H9 (cell line): ENCODE measurements at regions not wholly inside any gene's neighbourhood (a gene's known extent, or its start where the extent isn't known, plus 50 kb on each side); places are given as distances from the start of the nearest gene placed in this dataset.

Experiments
- DNase-seq: peaks from one replicate; pipeline ENCODE4 v3.0.0-alpha.2; 2017
- H2AFZ ChIP-seq: one replicate; pipeline ENCODE4 v1.6.1; 2013; ENCODE audit warnings: mild to moderate bottlenecking, low read length, control low read depth, moderate library complexity
- H2AK5ac ChIP-seq: 2 replicates; pipeline ENCODE4 v1.6.1; 2013; ENCODE audit warnings: low read length, control low read depth, mixed read lengths; ENCODE audit not compliant: insufficient read length
- H2BK120ac ChIP-seq: one replicate; pipeline ENCODE4 v1.6.1; 2013; ENCODE audit warnings: low read depth, mild to moderate bottlenecking, low read length, control low read depth, inconsistent platforms; ENCODE audit not compliant: poor library complexity, severe bottlenecking
- H2BK12ac ChIP-seq: 2 replicates; pipeline ENCODE4 v1.6.1; 2013; ENCODE audit warnings: low read length, control low read depth, mixed read lengths, low read depth; ENCODE audit not compliant: insufficient read length
- H2BK15ac ChIP-seq: 2 replicates; pipeline ENCODE4 v1.6.1; 2013; ENCODE audit warnings: low read depth, low read length, control low read depth
- H2BK20ac ChIP-seq: one replicate; pipeline ENCODE4 v1.6.1; 2013; ENCODE audit warnings: low read depth, mild to moderate bottlenecking, low read length, control low read depth, inconsistent platforms; ENCODE audit not compliant: poor library complexity, severe bottlenecking
- H2BK5ac ChIP-seq: 2 replicates; pipeline ENCODE4 v1.6.1; 2013; ENCODE audit warnings: low read length, control low read depth, mixed read lengths; ENCODE audit not compliant: insufficient read length
- H3K14ac ChIP-seq: 2 replicates; pipeline ENCODE4 v1.6.1; 2013; ENCODE audit warnings: low read length, control low read depth; ENCODE audit not compliant: insufficient read depth
- H3K18ac ChIP-seq: 2 replicates; pipeline ENCODE4 v1.6.1; 2013; ENCODE audit warnings: low read depth, mild to moderate bottlenecking, mixed read lengths, low read length, control low read depth; ENCODE audit not compliant: insufficient read length
- H3K23ac ChIP-seq: 2 replicates; pipeline ENCODE4 v1.6.1; 2013; ENCODE audit warnings: low read length, control low read depth, mixed read lengths, low read depth; ENCODE audit not compliant: insufficient read length
- H3K23me2 ChIP-seq: 2 replicates; pipeline ENCODE4 v1.6.1; 2013; ENCODE audit warnings: low read depth, mild to moderate bottlenecking, mixed read lengths, low read length, control low read depth; ENCODE audit not compliant: insufficient read length, poor library complexity, severe bottlenecking
- H3K27ac ChIP-seq: 2 replicates; pipeline ENCODE4 v1.5.1; 2013; ENCODE audit warnings: low read length, control low read depth, mixed read lengths, low read depth; ENCODE audit not compliant: insufficient read length
- H3K27me3 ChIP-seq: 2 replicates; pipeline ENCODE4 v1.6.1; 2013; ENCODE audit warnings: low read length, control low read depth, inconsistent platforms; ENCODE audit not compliant: insufficient read depth
- H3K4ac ChIP-seq: 2 replicates; pipeline ENCODE4 v1.6.1; 2013; ENCODE audit warnings: low read depth, mild to moderate bottlenecking, control low read depth, inconsistent platforms, low read length, moderate library complexity
- H3K4me1 ChIP-seq: 2 replicates; pipeline ENCODE4 v1.6.1; 2013; ENCODE audit warnings: low read length, control low read depth, inconsistent platforms; ENCODE audit not compliant: insufficient read depth
- H3K4me2 ChIP-seq: 2 replicates; pipeline ENCODE4 v1.6.1; 2013; ENCODE audit warnings: low read length, control low read depth, mixed read lengths; ENCODE audit not compliant: insufficient read length, insufficient read depth
- H3K56ac ChIP-seq: 2 replicates; pipeline ENCODE4 v1.6.1; 2013; ENCODE audit warnings: low read depth, mild to moderate bottlenecking, mixed read lengths, low read length, control low read depth; ENCODE audit not compliant: insufficient read length
- H3K79me1 ChIP-seq: 2 replicates; pipeline ENCODE4 v1.6.1; 2013; ENCODE audit warnings: low read depth, mild to moderate bottlenecking, moderate library complexity, low read length, control low read depth, inconsistent platforms; ENCODE audit not compliant: insufficient read depth, poor library complexity, severe bottlenecking
- H3K79me2 ChIP-seq: 2 replicates; pipeline ENCODE4 v1.6.1; 2013; ENCODE audit warnings: low read length, control low read depth, inconsistent platforms; ENCODE audit not compliant: insufficient read depth
- H3K9ac ChIP-seq: 2 replicates; pipeline ENCODE4 v1.6.1; 2013; ENCODE audit warnings: low read length, control low read depth, mixed read lengths; ENCODE audit not compliant: insufficient read length; ENCODE audit errors: extremely low read depth
- H3K9me3 ChIP-seq: one replicate; pipeline ENCODE4 v1.6.1; 2013; ENCODE audit warnings: low read depth, low read length, inconsistent platforms; ENCODE audit not compliant: control insufficient read depth
- H3T11ph ChIP-seq: one replicate; pipeline ENCODE4 v1.6.1; 2013; ENCODE audit warnings: mild to moderate bottlenecking, low read length, control low read depth, inconsistent platforms
- H4K20me1 ChIP-seq: one replicate; pipeline ENCODE4 v1.6.1; 2013; ENCODE audit not compliant: control insufficient read depth, insufficient read length, insufficient read depth
- H4K5ac ChIP-seq: 2 replicates; pipeline ENCODE4 v1.6.1; 2013; ENCODE audit warnings: low read depth, mild to moderate bottlenecking, mixed read lengths, low read length, control low read depth; ENCODE audit not compliant: insufficient read length
- H4K8ac ChIP-seq: replicated peaks from 2 replicates; pipeline ENCODE4 v1.6.1; 2013; ENCODE audit warnings: low read length, control low read depth, mixed read lengths, low read depth; ENCODE audit not compliant: insufficient read length
- H4K91ac ChIP-seq: 2 replicates; pipeline ENCODE4 v1.6.1; 2013; ENCODE audit warnings: low read depth, mild to moderate bottlenecking, moderate library complexity, mixed read lengths, low read length, control low read depth; ENCODE audit not compliant: insufficient read length
- H3K27ac Mint-ChIP-seq, 3 experiments: 2 replicates in 2 of 3; 3 replicates in 1 of 3; pipeline ENCODE4 v1.8.0; 2020 to 2021; ENCODE audit warnings: mixed read lengths in 3 of 3, mild to moderate bottlenecking in 1 of 3, moderate library complexity in 1 of 3
- H3K27me3 Mint-ChIP-seq: 2 replicates; pipeline ENCODE4 v1.8.0; 2021; ENCODE audit warnings: low read depth, mild to moderate bottlenecking, moderate library complexity, mixed read lengths
- H3K36me3 Mint-ChIP-seq, 3 experiments: 2 replicates in 2 of 3; 3 replicates in 1 of 3; pipeline ENCODE4 v1.8.0; 2020 to 2021; ENCODE audit warnings: low read depth in 3 of 3, mixed read lengths in 3 of 3; ENCODE audit not compliant: insufficient read depth in 1 of 3
- H3K4me1 Mint-ChIP-seq, 2 experiments: 2 replicates each; pipeline ENCODE4 v1.8.0; 2020; ENCODE audit warnings: mixed read lengths in 2 of 2
- H3K4me3 Mint-ChIP-seq, 2 experiments: 2 replicates in 1 of 2; 3 replicates in 1 of 2; pipeline ENCODE4 v1.8.0; 2020 to 2021; ENCODE audit warnings: mild to moderate bottlenecking in 2 of 2, mixed read lengths in 2 of 2, moderate library complexity in 1 of 2
- H3K9me3 Mint-ChIP-seq, 2 experiments: 2 replicates in 1 of 2; 3 replicates in 1 of 2; pipeline ENCODE4 v1.8.0; 2020; ENCODE audit warnings: mild to moderate bottlenecking in 2 of 2, mixed read lengths in 2 of 2, moderate library complexity in 1 of 2
- WGBS: extraction: QIAGEN DNeasy Blood & Tissue Kit; methylation state at CpG from one replicate; pipeline ENCODE4 v1.1.7; 2013; ENCODE audit warnings: missing lambda C conversion rate, low lambda C conversion rate, mixed read lengths; ENCODE audit not compliant: insufficient read length; ENCODE audit errors: extremely low coverage; 5-methylcytosine and 5-hydroxymethylcytosine counted together
- TF ChIP-seq, protein P1 (sequence below): fragments of 200-600 bp; sonication (generic); conservative IDR thresholded peaks from 3 replicates; pipeline ENCODE4 v1.8.0; 2021; ENCODE audit warnings: antibody characterized with exemption, mild to moderate bottlenecking

DNA sequence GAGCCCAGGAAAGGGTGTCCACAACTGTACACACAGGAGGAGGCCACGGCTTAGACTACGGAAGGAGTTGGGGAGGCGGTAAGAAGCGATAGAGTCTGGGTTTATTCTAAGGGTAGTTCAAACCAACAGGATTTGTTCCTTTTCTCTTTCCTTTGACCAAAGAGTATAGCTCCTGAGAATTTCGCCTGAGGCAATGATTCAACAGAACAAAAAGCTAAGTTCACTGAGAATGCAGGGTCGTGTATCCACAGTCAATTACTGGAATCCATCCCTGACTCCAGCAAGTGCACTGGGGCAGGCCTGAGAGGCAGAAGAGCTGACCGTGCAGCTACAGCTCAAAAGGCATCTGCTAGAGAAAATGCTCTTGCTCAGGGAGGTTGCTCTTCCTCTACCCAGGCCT is 140.9 kb downstream of the TFCP2L1 start:
- no peak overlapping the region for H3K23ac ChIP-seq
- no peak overlapping the region for H3T11ph ChIP-seq
- Mint-ChIP-seq H3K9me3 (no peaks in the 10 kb centered on the region), H3K4me3 (no peak overlapping the region), H3K27ac (no peak overlapping the region), H3K4me1 (peaks cover 10 to 17% of the 10 kb centered on the region in 2 experiments), H3K36me3 (no peaks in the 10 kb centered on the region), H3K27me3 (no peaks in the 10 kb centered on the region)
- no peaks in the 10 kb centered on the region; the same call in 1 of the 2 replicates for H3K4me1 ChIP-seq
- H3K18ac ChIP-seq: no peak overlapping the region
- no peak overlapping the region for H2BK20ac ChIP-seq
- H3K9me3 ChIP-seq: no peaks in the 10 kb centered on the region
- TF ChIP-seq, protein P1, sequence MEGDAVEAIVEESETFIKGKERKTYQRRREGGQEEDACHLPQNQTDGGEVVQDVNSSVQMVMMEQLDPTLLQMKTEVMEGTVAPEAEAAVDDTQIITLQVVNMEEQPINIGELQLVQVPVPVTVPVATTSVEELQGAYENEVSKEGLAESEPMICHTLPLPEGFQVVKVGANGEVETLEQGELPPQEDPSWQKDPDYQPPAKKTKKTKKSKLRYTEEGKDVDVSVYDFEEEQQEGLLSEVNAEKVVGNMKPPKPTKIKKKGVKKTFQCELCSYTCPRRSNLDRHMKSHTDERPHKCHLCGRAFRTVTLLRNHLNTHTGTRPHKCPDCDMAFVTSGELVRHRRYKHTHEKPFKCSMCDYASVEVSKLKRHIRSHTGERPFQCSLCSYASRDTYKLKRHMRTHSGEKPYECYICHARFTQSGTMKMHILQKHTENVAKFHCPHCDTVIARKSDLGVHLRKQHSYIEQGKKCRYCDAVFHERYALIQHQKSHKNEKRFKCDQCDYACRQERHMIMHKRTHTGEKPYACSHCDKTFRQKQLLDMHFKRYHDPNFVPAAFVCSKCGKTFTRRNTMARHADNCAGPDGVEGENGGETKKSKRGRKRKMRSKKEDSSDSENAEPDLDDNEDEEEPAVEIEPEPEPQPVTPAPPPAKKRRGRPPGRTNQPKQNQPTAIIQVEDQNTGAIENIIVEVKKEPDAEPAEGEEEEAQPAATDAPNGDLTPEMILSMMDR: no peak
- H2BK15ac ChIP-seq: no peak overlapping the region
- no peak overlapping the region for H3K4me2 ChIP-seq
- H2AK5ac ChIP-seq: no peak overlapping the region
- H4K91ac ChIP-seq: no peak overlapping the region
- H3K56ac ChIP-seq: no peak overlapping the region
- H3K14ac ChIP-seq: no peak overlapping the region
- no peak overlapping the region for H3K27ac ChIP-seq
- H4K5ac ChIP-seq: no peak overlapping the region
- no peak overlapping the region for H2BK12ac ChIP-seq
- no peak overlapping the region for H2BK5ac ChIP-seq
- H4K8ac ChIP-seq: no peak overlapping the region
- WGBS: no CpG with 5 or more reads among the region's 7 CpGs
- H3K79me1 ChIP-seq: no peaks in the 10 kb centered on the region
- no peak for DNase-seq
- H2AFZ ChIP-seq: no peak overlapping the region
- no peaks in the 10 kb centered on the region for H3K23me2 ChIP-seq
- no peaks in the 10 kb centered on the region for H3K79me2 ChIP-seq
- H3K27me3 ChIP-seq: no peaks in the 10 kb centered on the region
- no peak overlapping the region for H3K9ac ChIP-seq
- no peaks in the 10 kb centered on the region for H4K20me1 ChIP-seq
- no peak overlapping the region for H2BK120ac ChIP-seq
- H3K4ac ChIP-seq: no peak overlapping the region
